ENCODE measurements at regions not wholly inside any gene's neighbourhood (a gene's known extent, or its start where the extent isn't known, plus 50 kb on each side); places are given as distances from the start of the nearest gene placed in this dataset.
"Not testable (repeated sequence)": the region's sequence is repeated elsewhere in the genome, so short reads cannot be mapped to it uniquely, and the experiment has no call there.

DNA sequence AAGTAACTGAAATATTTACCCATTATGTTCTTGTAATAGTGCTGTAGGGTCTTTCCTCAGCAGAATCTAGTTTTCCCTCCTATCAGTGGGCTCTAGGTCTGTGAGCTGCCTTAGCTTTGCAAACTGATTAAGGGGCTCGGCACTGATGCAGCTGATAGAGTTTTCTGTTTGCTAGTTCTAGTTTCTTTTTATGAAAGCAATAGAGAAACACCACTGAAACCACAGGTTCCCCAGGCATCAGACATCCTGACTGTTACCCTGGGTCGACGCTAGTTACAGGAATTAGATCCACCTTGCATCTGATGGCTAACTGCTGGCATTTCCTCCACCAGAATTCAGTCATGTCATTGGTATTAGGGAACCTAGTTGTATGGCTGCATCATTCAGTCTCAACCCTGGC is 225.0 kb upstream of the VCX start:
- Histone ChIP-seq H3K27ac (ENCODE audit: control insufficient read depth, insufficient read depth, low read length) (no peak overlapping the region), H3K27me3 (ENCODE audit: control insufficient read depth, extremely low read depth, insufficient read depth, low read length) (no peaks in the 10 kb centered on the region), H2AFZ (ENCODE audit: control insufficient read depth, low read length) (no peak overlapping the region), H3K36me3 (ENCODE audit: control insufficient read depth in 2 of 2, extremely low read depth in 1 of 2, insufficient read depth in 2 of 2, low read length in 2 of 2) (no peaks in the 10 kb centered on the region), H3K4me2 (ENCODE audit: control insufficient read depth, extremely low read depth, insufficient read depth, low read depth, low read length) (no peak overlapping the region), H3K9me1 (ENCODE audit: control insufficient read depth, extremely low read depth, insufficient read depth, low read length) (no peaks in the 10 kb centered on the region), H3K9ac (ENCODE audit: control insufficient read depth, extremely low read depth, insufficient read depth, low read length) (no peak overlapping the region), H3K79me2 (ENCODE audit: control insufficient read depth, insufficient read depth, low read length) (no peaks in the 10 kb centered on the region), H3K9me3 (ENCODE audit: control insufficient read depth, low read depth, low read length) (no peaks in the 10 kb centered on the region), H3K4me1 (ENCODE audit: control insufficient read depth, extremely low read depth, insufficient read depth, low read length) (no peaks in the 10 kb centered on the region), H4K20me1 (ENCODE audit: control insufficient read depth, extremely low read depth, insufficient read depth, low read length) (no peaks in the 10 kb centered on the region), H3K4me3 (ENCODE audit: control insufficient read depth in 2 of 3, extremely low read depth in 1 of 3, insufficient read depth in 2 of 3, low read depth in 1 of 3, low read length in 3 of 3) (no peak overlapping the region)
- TF ChIP-seq EZH2 (IDR thresholded peaks at IDR 0.05; ENCODE audit: low read length) (no peak), CTCF (optimal IDR thresholded peaks at IDR 0.05 in 1 of 3, IDR thresholded peaks at IDR 0.05 in 1 of 3, conservative IDR thresholded peaks at IDR 0.05 in 1 of 3; ENCODE audit: extremely low read depth in 1 of 3, insufficient read depth in 2 of 3, low read length in 3 of 3) (no peak)
- FAIRE-seq (no peak), DNase-seq (ENCODE audit: low read depth, low spot score) (no peak)
- dilution Hi-C loops (cut with MboI; ENCODE audit: extremely low pct_ligation_motif_present, low sequenced_read_pairs): no loop called here

GRCh38 chrX:7614616-7615015 is 228.4 kb upstream of the VCX start:
- Histone ChIP-seq H3K4me1 (ENCODE audit: control insufficient read depth, extremely low read depth, insufficient read depth, low read length) (no peaks in the 10 kb centered on the region), H3K27me3 (ENCODE audit: control insufficient read depth, extremely low read depth, insufficient read depth, low read length) (no peaks in the 10 kb centered on the region), H3K9me1 (ENCODE audit: control insufficient read depth, extremely low read depth, insufficient read depth, low read length) (no peaks in the 10 kb centered on the region), H4K20me1 (ENCODE audit: control insufficient read depth, extremely low read depth, insufficient read depth, low read length) (no peaks in the 10 kb centered on the region), H3K4me2 (ENCODE audit: control insufficient read depth, extremely low read depth, insufficient read depth, low read depth, low read length) (no peak overlapping the region), H2AFZ (ENCODE audit: control insufficient read depth, low read length) (no peak overlapping the region), H3K9me3 (ENCODE audit: control insufficient read depth, low read depth, low read length) (no peaks in the 10 kb centered on the region), H3K79me2 (ENCODE audit: control insufficient read depth, insufficient read depth, low read length) (no peaks in the 10 kb centered on the region), H3K27ac (ENCODE audit: control insufficient read depth, insufficient read depth, low read length) (no peak overlapping the region), H3K9ac (ENCODE audit: control insufficient read depth, extremely low read depth, insufficient read depth, low read length) (no peak overlapping the region), H3K4me3 (ENCODE audit: control insufficient read depth in 2 of 3, extremely low read depth in 1 of 3, insufficient read depth in 2 of 3, low read depth in 1 of 3, low read length in 3 of 3) (no peak overlapping the region), H3K36me3 (ENCODE audit: control insufficient read depth in 2 of 2, extremely low read depth in 1 of 2, insufficient read depth in 2 of 2, low read length in 2 of 2) (no peaks in the 10 kb centered on the region)
- dilution Hi-C loops (cut with MboI; ENCODE audit: extremely low pct_ligation_motif_present, low sequenced_read_pairs): no loop called here
- TF ChIP-seq CTCF (optimal IDR thresholded peaks at IDR 0.05 in 1 of 3, IDR thresholded peaks at IDR 0.05 in 1 of 3, conservative IDR thresholded peaks at IDR 0.05 in 1 of 3; ENCODE audit: extremely low read depth in 1 of 3, insufficient read depth in 2 of 3, low read length in 3 of 3) (no peak), EZH2 (IDR thresholded peaks at IDR 0.05; ENCODE audit: low read length) (no peak)
- DNase-seq (ENCODE audit: low read depth, low spot score) (no peak), FAIRE-seq (no peak)

- H3K4me3 ChIP-seq (ENCODE audit: control insufficient read depth in 2 of 3, extremely low read depth in 1 of 3, insufficient read depth in 2 of 3, low read depth in 1 of 3, low read length in 3 of 3); H3K4me1 ChIP-seq (ENCODE audit: control insufficient read depth, extremely low read depth, insufficient read depth, low read length); H3K36me3 ChIP-seq (ENCODE audit: control insufficient read depth in 2 of 2, extremely low read depth in 1 of 2, insufficient read depth in 2 of 2, low read length in 2 of 2); dilution Hi-C loops (cut with MboI; ENCODE audit: extremely low pct_ligation_motif_present, low sequenced_read_pairs); H3K4me2 ChIP-seq (ENCODE audit: control insufficient read depth, extremely low read depth, insufficient read depth, low read depth, low read length); H3K9me1 ChIP-seq (ENCODE audit: control insufficient read depth, extremely low read depth, insufficient read depth, low read length); H3K9me3 ChIP-seq (ENCODE audit: control insufficient read depth, low read depth, low read length); H3K27me3 ChIP-seq (ENCODE audit: control insufficient read depth, extremely low read depth, insufficient read depth, low read length); FAIRE-seq; H3K9ac ChIP-seq (ENCODE audit: control insufficient read depth, extremely low read depth, insufficient read depth, low read length); H4K20me1 ChIP-seq (ENCODE audit: control insufficient read depth, extremely low read depth, insufficient read depth, low read length); H3K27ac ChIP-seq (ENCODE audit: control insufficient read depth, insufficient read depth, low read length); DNase-seq (ENCODE audit: low read depth, low spot score); H2AFZ ChIP-seq (ENCODE audit: control insufficient read depth, low read length); H3K79me2 ChIP-seq (ENCODE audit: control insufficient read depth, insufficient read depth, low read length): not testable (repeated sequence)
These were observed 234.3 kb upstream of the VCX start for GRCh38 chrX:7608625-7609024.

Data from keratinocyte (primary cell).